HEK293T (cell line): ENCODE measurements at regions not wholly inside any gene's neighbourhood (a gene's known extent, or its start where the extent isn't known, plus 50 kb on each side); places are given as distances from the start of the nearest gene placed in this dataset.

ENCODE experiments used
- ARNT ChIP-seq: fragments of 450-650 bp; IDR thresholded peaks from 2 replicates; pipeline ENCODE4 v1.6.1; 2017; ENCODE audit warnings: mild to moderate bottlenecking
- BHLHE40 ChIP-seq: fragments of 450-650 bp; IDR thresholded peaks from 2 replicates; pipeline ENCODE4 v1.6.1; 2016; ENCODE audit warnings: mild to moderate bottlenecking, moderate library complexity, borderline replicate concordance
- FOXA1 ChIP-seq: fragments of 450-650 bp; IDR thresholded peaks from 2 replicates; pipeline ENCODE4 v1.6.1; 2016; ENCODE audit warnings: mild to moderate bottlenecking
- FOXM1 ChIP-seq: fragments of 450-650 bp; IDR thresholded peaks from 2 replicates; pipeline ENCODE4 v1.6.1; 2017; ENCODE audit warnings: mild to moderate bottlenecking, borderline replicate concordance
- TARDBP ChIP-seq: fragments of 450-650 bp; IDR thresholded peaks from 2 replicates; pipeline ENCODE4 v1.6.1; 2016

DNA sequence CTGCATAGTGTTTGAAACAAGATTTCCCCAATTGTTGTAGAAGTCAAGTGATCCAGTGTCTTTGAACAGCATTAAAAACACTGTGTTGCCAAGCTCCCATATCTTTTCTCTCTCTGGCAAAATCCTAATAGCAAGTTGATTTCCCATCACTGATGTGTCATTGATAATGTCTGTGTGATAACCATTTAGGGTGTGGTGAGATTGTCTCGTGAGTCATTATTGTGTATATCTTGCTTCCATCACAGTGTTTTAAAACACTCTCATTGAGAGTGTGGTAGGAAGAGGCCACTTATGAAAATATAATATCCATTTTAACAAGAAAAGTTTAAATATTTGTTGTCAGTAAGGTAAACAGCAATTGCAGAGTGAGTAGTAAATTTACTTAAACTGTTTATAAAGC, 74.7 kb downstream of the PRORP start:
- no peak for TF ChIP-seq BHLHE40
- no peak for TF ChIP-seq FOXA1
- TF ChIP-seq TARDBP = no peak
- no peak for TF ChIP-seq ARNT
- no peak for TF ChIP-seq FOXM1
